HG03060 (cell line): ENCODE measurements at regions not wholly inside any gene's neighbourhood (a gene's known extent, or its start where the extent isn't known, plus 50 kb on each side); places are given as distances from the start of the nearest gene placed in this dataset.
"Not testable (repeated sequence)": the region's sequence is repeated elsewhere in the genome, so short reads cannot be mapped to it uniquely, and the experiment has no call there.

Source experiments
- ATAC-seq: cut with Tn5 transposase; IDR thresholded peaks from one replicate; pipeline ENCODE4 v1.9.1; 2021; ENCODE audit warnings: low read depth, moderate number of reproducible peaks; ENCODE audit not compliant: unreplicated experiment

DNA sequence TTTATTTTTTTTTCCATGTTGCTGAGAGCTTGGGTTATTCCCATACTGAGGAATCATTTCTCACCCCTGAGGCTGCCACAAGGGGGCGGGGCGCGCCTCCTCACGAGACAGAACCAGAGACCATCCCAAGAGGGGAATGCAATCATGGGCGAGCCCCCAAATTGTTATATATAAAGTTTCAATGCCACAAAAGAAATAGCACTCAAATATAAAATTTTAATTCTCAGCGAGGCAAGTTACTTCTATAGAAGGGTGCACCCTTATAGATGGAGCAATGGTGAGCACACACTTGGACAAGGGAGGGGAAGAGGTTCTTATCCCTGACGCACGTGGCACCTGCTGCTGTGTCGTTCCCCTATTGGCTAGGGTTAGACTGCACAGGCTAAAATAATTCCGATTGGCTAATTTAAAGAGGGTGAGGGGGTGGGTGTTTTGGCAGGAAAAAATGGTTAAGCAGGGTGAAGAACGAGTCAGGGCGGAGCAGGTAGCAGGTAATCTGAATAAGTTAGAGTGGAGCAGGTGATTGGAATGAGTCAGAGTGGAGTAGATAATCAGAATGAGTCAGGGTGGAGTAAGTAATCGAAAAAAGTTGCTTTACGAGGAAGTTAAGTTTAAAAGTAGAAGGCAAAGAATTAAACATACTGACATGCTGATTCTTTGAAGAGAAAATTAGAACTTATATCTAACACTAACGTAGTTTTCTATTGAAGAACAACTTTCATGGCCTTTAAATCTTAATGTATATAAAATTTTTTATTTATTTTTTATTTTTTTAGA lies 177.5 kb downstream of the MTCL1 start:
- no peak for ATAC-seq

DNA sequence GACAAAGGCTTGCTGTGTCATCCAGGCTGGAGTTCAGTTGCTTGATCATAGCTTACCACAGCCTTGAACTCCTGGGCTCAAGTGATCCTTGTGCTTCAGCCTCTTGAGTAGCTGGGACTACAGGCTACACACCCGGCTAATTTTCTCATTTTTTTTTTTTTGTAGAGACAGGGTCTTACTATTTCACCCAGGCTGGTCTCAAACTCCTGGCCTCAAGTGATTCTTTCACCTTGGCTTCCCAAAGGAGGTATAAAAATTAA lies 178.0 kb downstream of the MTCL1 start:
- ATAC-seq, result no peak

DNA sequence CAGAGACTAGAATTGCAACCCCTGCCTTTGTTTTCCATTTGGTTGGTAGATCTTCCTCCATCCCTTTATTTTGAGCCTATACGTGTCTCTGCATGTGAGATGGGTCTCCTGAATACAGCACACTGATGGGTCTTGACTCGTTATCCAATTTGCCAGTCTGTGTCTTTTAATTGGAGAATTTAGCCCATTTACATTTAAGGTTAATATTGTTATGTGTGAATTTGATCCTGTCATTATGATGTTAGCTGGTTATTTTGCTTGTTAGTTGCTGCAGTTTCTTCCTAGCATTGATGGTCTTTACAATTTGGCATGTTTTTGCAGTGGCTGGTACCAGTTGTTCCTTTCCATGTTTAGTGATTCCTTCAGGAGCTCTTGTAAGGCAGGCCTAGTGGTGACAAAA lies 182.5 kb downstream of the MTCL1 start:
- not testable (repeated sequence) for ATAC-seq

DNA sequence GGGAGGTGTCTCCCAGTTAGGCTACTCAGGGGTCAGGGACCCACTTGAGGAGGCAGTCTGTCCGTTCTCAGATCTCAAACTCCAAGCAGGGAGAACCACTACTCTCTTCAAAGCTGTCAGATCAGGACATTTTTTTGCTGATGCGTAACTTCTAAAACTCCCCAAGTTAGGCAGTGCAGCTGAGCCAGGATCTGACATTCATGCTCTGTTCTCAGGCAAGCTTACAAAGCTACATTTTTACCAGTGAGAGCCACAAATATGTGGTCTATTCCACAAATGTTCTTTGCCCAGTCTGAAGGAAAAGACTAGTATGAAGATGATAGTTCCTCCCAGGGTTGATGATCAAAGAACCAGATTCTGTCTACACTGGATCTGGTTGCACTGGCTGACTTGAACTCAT lies 184.1 kb downstream of the MTCL1 start:
- no peak for ATAC-seq

DNA sequence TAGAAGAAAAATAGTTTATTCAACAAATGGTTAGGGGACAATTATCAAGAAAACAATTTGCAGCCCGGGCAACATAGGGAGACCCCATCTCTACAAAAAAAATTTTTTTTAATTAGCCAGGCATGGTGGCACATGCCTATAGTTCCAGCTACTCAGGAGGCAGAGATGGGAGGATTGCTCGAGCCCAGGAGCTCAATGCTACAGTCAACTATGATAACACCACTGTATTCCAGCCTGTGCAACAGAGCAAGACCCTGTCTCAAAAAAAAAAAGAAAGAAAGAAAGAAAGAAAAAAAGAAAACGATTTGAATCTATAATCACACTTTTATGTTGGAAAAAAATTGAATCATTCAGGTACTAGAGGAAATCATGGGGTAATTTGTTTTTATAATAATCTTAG lies 185.1 kb downstream of the MTCL1 start:
- ATAC-seq, result not testable (repeated sequence)

DNA sequence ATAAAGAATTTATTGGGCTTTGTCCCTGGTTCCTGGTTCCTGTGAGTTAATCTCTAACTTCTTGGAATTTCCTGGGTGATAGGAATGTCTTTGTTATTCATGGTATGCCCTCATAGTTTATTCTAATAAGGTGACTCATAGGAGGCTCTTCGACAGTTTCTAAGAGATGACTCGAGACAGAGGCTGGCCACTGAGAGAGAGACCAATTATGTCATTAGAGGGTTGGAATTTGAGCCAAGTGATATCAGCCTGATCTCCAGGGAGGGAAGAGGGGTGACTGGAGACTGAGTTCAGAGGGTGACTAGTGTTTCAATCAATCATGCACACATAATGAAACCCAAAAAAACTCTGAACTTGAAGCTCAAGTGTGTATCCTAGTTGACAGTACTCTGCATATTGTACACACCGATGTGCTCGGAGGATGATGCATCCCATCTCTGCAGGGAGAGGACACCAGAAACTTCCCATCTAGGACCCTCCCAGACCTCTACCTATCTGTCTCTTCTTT lies 185.7 kb downstream of the MTCL1 start:
- no peak for ATAC-seq

DNA sequence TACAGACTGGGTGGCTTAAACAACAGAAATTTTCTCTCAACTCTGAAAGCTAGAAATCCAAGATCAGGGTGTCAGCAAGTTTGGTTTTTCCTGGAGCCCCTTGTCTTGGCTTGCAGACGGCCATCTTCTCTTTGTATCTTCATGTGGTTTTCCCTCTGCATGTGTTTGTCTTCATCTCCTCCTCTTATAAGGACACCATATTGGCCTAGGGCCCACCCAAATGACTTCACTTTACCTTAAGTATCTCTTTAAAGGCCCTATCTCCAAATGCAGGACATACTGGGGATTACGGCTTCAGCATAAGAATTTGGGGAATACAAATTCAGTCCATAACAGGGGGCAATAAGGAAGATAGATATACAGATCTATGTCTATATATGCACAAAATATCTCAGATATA lies 187.9 kb downstream of the MTCL1 start:
- ATAC-seq, result no peak

DNA sequence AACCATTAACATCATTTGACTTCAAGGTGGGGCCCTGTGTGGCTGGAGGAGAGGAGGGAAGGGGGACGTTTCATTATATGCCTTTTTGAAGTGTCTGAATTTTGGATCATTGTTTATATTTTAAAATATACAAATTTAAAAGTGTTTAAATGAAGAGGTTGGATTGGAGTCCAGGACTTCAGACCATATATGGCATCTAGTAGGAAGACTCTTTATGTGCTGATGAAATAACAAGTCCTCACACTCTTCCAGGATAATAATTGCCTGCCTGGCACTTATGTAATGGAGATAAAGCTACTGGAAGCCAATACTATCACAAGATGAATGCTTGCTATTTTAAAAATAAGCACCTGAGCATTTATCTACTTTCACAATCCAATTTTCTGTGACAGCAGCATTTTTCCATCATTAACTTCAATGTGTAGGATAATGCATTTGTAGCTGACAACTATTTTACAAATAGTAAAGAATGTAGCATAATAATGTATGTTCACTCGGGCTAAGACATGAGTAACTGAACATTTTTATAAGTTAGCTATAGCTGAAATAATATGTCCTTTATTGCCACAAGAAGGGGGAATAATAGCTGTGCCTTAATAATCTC lies 188.4 kb downstream of the MTCL1 start:
- ATAC-seq, result no peak

DNA sequence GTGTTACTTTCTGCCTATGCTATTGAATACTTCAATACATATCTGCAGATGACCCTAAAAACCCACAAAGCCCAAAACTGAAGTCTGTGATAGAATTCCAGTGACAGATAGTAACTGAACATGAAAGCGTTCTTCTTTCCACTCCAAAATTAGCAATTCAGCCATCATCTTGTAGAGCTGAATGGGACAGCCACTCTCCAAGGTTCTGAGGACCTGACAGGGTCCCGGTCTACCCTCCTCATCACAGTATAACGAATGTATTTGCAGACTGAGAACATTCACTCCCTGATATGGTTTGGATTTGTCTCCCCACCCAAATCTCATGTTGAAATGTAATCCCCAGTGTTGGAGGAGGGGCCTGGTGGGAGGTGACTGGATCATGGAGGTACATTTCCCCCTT lies 189.5 kb downstream of the MTCL1 start:
- ATAC-seq, result no peak

DNA sequence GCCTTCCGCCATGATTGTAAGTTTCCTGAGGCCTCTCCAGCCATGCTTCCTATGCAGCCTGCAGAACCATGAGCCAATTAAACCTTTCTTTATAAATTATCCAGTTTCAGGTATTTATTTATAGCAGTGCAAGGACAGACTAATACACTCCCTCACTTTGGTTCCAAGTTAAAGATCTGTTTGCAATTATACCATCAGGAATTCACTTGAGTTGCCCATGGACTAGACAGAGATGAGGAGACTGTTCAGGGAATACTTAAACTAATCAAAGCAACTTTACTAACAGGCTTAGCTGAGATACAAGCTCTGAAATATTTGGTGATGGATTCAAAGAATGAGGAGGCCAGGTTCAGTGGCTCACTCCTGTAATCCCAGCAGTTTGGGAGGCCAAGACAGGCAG lies 190.0 kb downstream of the MTCL1 start:
- no peak for ATAC-seq

DNA sequence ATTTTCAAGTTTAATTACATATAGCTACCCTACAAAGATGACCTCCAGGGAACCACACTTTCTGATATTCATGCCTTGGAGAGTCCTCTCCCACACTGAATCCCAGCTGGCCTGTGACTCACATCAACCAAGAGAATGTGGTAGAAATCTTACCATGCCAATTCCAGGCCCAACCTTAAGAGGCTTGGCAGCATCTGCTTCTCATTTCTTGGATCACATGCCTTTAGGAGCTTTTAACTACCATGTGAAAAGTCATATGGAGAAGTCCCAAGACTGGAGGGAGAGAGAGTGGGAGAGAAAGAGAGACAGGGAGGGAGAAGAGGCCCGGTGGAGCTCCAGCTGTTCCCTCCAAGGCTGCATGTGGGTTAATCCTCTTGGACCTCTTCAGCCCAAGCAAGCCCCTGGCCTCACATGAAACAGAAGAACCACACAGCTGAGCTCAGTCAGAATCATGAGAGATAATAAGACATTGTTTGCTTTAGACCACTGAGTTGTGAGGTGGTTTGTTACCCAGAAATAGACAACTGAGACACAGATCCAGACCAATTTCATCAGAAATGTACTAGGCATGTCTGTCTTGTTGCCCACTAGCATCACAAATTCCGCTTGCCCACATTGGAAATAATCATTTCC lies 190.7 kb downstream of the MTCL1 start:
- ATAC-seq, result no peak

DNA sequence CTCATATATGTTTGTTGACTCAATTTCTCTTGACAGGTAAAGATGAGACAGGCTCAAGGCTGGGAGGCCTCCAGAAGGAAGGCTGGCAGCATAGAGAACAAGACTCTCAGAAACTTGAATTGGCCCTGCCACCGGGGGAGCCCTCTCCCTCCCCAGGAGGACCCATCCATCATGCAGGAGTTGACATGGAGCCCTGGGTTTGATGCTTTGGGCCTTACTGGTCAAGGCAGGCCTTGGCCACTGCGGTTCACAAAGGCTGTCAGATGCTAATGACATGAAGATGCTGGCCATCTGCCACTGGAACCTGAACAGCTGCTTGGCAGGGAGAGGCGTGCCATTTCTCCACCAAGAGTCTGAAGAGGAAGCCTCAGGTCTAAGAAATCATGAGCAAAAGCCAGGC lies 193.6 kb downstream of the MTCL1 start:
- no peak for ATAC-seq

DNA sequence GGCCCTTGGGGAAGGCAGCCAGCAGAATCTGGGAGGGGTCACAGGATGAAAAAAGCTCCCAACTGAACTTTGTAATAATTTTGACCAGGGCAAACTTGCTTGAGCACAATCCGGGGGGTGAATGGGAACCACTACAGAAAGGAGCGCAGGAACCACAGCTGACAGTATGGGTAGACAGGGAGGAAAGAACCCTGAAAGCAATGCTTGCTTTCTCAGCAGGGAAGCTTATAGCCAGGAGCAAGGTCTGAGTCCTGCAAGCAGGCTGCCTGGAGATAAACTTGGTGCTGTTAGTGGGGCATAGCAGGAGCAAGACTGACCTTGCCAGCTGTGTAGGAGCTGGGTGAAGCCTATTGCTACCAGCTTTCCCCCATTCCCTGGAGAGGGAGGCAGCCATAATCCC lies 195.2 kb downstream of the MTCL1 start:
- ATAC-seq, result no peak

DNA sequence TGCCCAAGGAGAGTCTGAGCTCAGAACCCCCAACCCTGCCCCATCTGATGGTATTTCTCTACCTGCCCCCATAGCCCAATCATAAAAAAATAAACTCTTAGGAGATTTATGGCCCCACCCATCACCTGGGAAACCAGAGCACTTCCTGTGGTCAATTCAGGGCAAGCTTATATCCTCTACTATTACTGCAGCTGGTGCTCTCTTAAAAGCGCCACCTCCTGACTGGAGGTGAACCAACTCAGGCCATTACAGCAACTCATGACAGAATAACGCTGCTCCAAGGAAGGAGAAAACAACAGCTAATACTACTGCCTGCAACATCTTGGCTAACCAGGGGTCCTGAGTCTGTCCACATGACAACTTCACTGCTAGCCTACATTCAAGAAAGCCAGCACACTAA lies 195.7 kb downstream of the MTCL1 start:
- no peak for ATAC-seq

DNA sequence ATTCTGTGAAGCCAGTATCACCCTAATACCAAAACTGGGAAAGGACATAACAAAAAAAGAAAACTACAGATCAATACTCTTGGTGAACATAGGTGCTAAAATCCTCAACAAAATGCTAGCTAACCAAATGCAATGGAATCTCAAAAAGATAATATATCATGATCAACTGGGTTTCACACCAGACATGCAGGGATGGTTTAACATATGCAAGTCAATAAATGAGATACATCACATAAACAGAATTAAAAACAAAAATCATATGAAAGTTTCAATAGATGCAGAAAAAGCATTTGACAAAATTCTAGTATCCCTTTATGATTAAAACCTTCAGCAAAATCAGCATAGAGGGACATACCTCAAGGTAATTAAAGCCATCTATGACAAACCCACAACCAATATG lies 198.2 kb upstream of the NDUFV2 start:
- ATAC-seq, result no peak

DNA sequence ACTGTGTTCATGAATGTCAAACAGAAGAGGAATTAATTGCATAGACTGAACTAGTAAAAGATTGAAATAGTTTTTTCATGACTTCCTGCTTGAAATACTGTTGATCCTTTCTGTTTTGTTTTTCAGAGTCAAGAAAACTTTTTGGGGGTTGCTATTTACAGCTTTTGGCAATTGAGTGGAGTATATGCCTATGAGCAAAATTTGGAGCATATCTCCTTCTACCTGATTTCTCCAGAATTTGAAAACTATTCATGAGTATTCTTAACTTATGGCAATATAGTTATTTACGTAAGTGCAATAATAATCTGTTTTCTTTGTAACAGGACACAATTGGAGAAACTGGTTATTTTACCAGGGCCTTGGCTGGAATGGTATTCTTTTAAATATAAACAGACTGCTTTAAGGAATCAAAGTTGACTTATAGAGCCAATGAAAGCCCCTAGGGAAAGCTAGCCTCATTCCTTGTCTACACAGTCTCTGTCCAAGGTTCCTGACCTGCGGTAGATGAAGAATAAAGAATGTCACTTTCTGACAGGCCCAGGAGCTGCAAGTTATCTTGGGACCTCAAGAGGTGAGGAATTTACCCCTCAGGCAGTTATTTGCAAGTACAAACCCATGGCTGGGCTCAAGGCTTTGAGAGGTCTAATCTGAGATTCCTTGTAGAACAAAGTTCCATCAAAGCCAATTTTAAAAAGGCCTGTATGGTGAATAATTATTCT lies 193.5 kb upstream of the NDUFV2 start:
- ATAC-seq, result no peak

DNA sequence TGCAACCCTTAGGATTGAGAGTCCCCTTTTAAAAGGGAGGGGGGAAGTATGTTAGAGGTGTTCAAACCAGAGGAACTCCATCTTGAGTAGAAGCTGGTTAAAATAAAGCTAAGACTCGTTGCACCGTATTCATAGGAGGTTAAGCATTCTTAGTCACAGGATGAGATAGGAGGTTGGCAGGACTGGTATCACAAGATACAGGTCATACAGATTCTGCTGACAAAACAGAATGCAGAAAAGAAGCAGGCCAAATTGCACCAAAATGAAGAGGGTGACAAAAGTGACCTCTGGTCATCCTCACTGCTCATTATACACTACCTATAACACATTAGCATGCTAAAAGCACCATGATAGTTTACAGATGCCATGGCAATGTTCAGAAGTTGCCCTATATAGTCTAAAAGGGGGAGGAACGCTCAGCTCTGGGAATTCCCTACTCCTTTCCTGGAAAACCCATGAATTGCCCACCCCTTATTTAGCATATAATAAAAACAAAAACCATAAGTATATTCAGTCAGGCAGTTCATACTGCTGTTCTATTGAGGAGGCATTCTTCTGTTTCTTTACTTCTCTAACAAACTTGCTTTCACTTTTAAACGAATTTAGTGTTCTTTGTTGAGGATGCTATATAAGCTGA lies 192.2 kb upstream of the NDUFV2 start:
- no peak for ATAC-seq

DNA sequence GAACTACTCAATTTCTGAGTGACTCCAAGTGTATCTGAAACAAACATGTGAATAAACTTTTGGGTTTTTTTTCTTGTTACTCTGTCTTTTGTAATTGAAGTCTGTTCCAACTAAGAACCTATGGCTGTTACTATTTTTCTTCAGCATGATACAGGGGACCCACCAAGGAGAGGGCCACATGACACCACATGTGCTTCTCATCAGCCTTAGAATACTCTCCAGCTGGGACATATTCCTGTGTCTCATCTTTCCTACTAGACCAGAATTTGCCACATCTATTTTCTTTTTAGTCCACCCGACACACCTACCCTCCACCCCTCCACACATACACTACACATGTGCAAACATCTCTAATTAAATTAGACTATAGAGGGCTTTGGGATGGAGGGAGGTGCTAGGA lies 191.7 kb upstream of the NDUFV2 start:
- no peak for ATAC-seq

DNA sequence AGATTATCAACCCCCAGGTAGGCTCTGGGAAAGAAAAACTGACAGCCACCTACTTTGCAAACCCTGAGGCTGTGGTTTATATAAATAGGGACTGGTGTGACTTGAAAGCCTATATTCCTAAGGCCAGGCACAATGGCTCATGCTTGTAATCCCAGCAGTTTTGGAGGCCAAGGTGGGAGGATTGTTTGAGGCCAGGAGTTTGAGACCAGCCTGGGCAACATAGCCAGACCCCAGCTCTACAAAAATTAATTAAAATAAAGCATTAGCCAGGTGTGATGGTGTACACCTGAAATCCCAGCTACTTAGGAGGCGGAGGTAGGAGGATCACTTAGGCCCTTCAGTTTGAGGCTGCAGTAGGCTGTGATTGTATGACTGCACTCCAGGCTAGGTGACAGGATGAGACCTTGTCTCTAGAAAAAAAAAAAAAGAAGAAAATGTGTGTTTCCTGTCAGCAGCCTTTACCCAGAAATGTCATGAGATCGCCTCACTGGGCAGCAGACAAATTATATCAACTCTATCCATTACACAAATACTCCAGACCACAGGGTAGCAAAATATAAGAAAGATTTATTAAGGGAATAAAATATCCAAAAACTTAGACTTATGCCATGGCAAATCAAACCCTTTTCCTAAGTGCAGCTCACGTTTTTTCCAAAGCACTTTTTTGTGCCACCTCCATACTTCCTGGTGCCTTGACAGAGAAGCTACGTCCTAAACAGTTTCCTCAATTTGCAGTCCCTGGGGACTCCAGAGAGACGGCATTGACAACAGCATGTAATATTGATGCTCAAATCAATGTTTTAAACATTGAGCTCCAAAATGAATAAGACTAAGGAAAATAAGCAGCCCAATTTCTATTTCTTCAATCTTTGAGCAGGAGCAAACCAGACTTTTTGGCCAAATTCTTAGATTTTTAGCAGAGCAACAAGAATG lies 190.8 kb upstream of the NDUFV2 start:
- no peak for ATAC-seq
